ENCODE measurements at regions not wholly inside any gene's neighbourhood (a gene's known extent, or its start where the extent isn't known, plus 50 kb on each side); places are given as distances from the start of the nearest gene placed in this dataset.

DNA sequence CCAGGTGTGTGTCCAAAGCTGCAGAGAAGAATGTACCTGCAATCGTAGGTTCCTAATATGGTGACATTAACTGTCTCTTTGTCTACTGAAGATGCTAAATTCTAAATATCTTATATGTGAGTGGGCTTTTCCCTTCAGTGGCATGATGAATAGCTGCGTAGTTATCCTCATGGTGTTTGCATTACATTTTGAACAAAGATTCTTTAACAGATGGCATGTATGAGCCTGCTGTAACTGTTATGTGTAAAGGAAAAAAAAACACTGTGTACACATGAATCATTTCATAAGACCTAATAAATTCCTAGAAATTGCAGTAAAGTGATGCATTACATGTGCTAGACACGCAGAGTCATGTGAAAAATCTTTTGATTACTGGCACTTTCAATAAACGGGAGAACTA is 288.0 kb downstream of the SH2D1A start:
- CTCF ChIA-PET, result interaction anchor here (1.5 kb wide), 1 partner anchor 9 kb away, joined by 4 read pairs; no protein-coding TSS in a partner anchor
- Histone ChIP-seq H4K20me1 (ENCODE audit: control insufficient read depth, insufficient read depth) (no peaks in the 10 kb centered on the region), H3K9me3 (replicated peaks; ENCODE audit: control insufficient read depth, insufficient read depth, low read length) (no peaks in the 10 kb centered on the region), H3K36me3 (ENCODE audit: control insufficient read depth in 2 of 2, insufficient read depth in 2 of 2, low read length in 1 of 2) (no peaks in the 10 kb centered on the region), H3K79me2 (ENCODE audit: control insufficient read depth, insufficient read depth, low read length) (no peaks in the 10 kb centered on the region), H3K4me3 (no peak overlapping the region), H3K9ac (ENCODE audit: control insufficient read depth, insufficient read depth, low read length) (no peak overlapping the region), H3K4me1 (ENCODE audit: control insufficient read depth, insufficient read depth, low read length) (no peaks in the 10 kb centered on the region), H3K27ac (ENCODE audit: control insufficient read depth, insufficient read depth) (no peak overlapping the region), H3K27me3 (replicated peaks in 1 of 2; ENCODE audit: control insufficient read depth in 2 of 2, insufficient read depth in 2 of 2, low read length in 1 of 2) (no peaks in the 10 kb centered on the region), H2AFZ (ENCODE audit: control insufficient read depth, low read depth, low read length) (no peak overlapping the region), H3K4me2 (ENCODE audit: control insufficient read depth, insufficient read depth) (no peak overlapping the region)
- WGBS (ENCODE audit: insufficient coverage, insufficient replicate concordance, low lambda C conversion rate, missing lambda C conversion rate), result 15% methylated on average over 4 of the region's 4 CpGs
- POLR2A ChIA-PET, result no interaction called here
- in situ Hi-C loops (cut with MboI), result no loop called here
- DNase-seq (ENCODE audit: low read depth, low spot score) (no peak), FAIRE-seq (no peak), ATAC-seq (no peak)
- BruUV-seq (replicated peaks), result no TSS peak
- intact Hi-C loops (cut with micrococcal nuclease; ENCODE audit: unreplicated experiment), result no loop called here
- TF ChIP-seq, protein P1, sequence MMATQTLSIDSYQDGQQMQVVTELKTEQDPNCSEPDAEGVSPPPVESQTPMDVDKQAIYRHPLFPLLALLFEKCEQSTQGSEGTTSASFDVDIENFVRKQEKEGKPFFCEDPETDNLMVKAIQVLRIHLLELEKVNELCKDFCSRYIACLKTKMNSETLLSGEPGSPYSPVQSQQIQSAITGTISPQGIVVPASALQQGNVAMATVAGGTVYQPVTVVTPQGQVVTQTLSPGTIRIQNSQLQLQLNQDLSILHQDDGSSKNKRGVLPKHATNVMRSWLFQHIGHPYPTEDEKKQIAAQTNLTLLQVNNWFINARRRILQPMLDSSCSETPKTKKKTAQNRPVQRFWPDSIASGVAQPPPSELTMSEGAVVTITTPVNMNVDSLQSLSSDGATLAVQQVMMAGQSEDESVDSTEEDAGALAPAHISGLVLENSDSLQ (IDR thresholded peaks at IDR 0.05), result no peak
- TF ChIP-seq YBX1 (IDR thresholded peaks at IDR 0.05) (no peak), CHD1 (IDR thresholded peaks at IDR 0.05; ENCODE audit: low read depth, low read length) (no peak), FOXK2 (IDR thresholded peaks at IDR 0.05) (no peak), ZZZ3 (IDR thresholded peaks at IDR 0.05; ENCODE audit: control insufficient read depth, insufficient read length, low read depth) (no peak), RB1 (IDR thresholded peaks at IDR 0.05; ENCODE audit: borderline replicate concordance) (no peak), YY1 (IDR thresholded peaks at IDR 0.05; ENCODE audit: low read depth, low read length) (no peak), ZNF217 (IDR thresholded peaks at IDR 0.05) (no peak)
- TF ChIP-seq, protein P2, sequence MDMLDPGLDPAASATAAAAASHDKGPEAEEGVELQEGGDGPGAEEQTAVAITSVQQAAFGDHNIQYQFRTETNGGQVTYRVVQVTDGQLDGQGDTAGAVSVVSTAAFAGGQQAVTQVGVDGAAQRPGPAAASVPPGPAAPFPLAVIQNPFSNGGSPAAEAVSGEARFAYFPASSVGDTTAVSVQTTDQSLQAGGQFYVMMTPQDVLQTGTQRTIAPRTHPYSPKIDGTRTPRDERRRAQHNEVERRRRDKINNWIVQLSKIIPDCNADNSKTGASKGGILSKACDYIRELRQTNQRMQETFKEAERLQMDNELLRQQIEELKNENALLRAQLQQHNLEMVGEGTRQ (IDR thresholded peaks at IDR 0.05; ENCODE audit: borderline replicate concordance, low read depth, low read length), result no peak
- SMC1A ChIA-PET (ENCODE audit: uncharacterized antibody, unreplicated experiment), result no interaction called here
- RAD21 ChIA-PET (ENCODE audit: unreplicated experiment), result no interaction called here
